T-cell (primary cell): ENCODE measurements at regions not wholly inside any gene's neighbourhood (a gene's known extent, or its start where the extent isn't known, plus 50 kb on each side); places are given as distances from the start of the nearest gene placed in this dataset.

Experiments used
- ATAC-seq, 4 experiments: fragments of 200-7000 bp in 3 of 4; fragments of 150-1000 bp in 1 of 4; cut with Tn5 transposase; replicated peaks in 1 of 4; 1 replicate in 3 of 4; 2 replicates in 1 of 4; pipeline ENCODE4 v1.10.0; 2021; ENCODE audit warnings: moderate library complexity in 3 of 4, mild to moderate bottlenecking in 2 of 4, moderate number of reproducible peaks in 1 of 4
- CTCF ChIA-PET, 2 donors: fragments of 300-600 bp; sonication (Branson Sonifier 250); formaldehyde crosslinking; loops; one replicate each; lab custom pipeline; 2022; ENCODE audit warnings: antibody characterized with exemption in 2 of 2; lab: Charles Lee
- POLR2A ChIA-PET, 2 donors: fragments of 300-600 bp; sonication (Branson Sonifier 250); formaldehyde crosslinking; loops; one replicate each; lab custom pipeline; 2022; ENCODE audit warnings: antibody characterized with exemption in 2 of 2; lab: Charles Lee
- DNase-seq, 35 experiments: peaks; one replicate each; pipeline versions ENCODE4 v3.0.0 to v3.0.0-alpha.2; 2013 to 2023
- H3K27ac ChIP-seq: one replicate; pipeline ENCODE4 v1.5.1; 2013; ENCODE audit warnings: low read length
- H3K27me3 ChIP-seq, 2 experiments: replicated peaks in 1 of 2; 1 replicate in 1 of 2; 2 replicates in 1 of 2; pipeline versions ENCODE4 v1.6.1 to v1.7.0; 2013; ENCODE audit warnings: low read length in 1 of 2, mixed read lengths in 1 of 2; ENCODE audit not compliant: control insufficient read depth in 2 of 2, insufficient read depth in 2 of 2; ENCODE audit errors: extremely low read depth in 1 of 2
- H3K36me3 ChIP-seq, 2 donors: 1 replicate in 1 of 2; 2 replicates in 1 of 2; pipeline versions ENCODE4 v1.6.1 to v1.7.0; 2013; ENCODE audit warnings: low read length in 1 of 2; ENCODE audit not compliant: control insufficient read depth in 2 of 2, insufficient read depth in 1 of 2; ENCODE audit errors: extremely low read depth in 1 of 2
- H3K4me1 ChIP-seq, 2 experiments: 1 replicate in 1 of 2; 2 replicates in 1 of 2; pipeline versions ENCODE4 v1.6.1 to v1.7.0; 2013; ENCODE audit warnings: low read length in 2 of 2, mixed read lengths in 1 of 2; ENCODE audit not compliant: insufficient read depth in 2 of 2, control insufficient read depth in 1 of 2; ENCODE audit errors: extremely low read depth in 1 of 2
- H3K4me3 ChIP-seq, 2 donors: 1 replicate in 1 of 2; 2 replicates in 1 of 2; pipeline versions ENCODE4 v1.5.1 to v1.7.0; 2013; ENCODE audit warnings: mild to moderate bottlenecking in 2 of 2, low read length in 1 of 2, moderate library complexity in 1 of 2; ENCODE audit not compliant: control insufficient read depth in 1 of 2; ENCODE audit errors: extremely low read depth in 1 of 2
- H3K9me3 ChIP-seq: 2 replicates; pipeline ENCODE4 v1.7.0; 2013
- H3K27ac Mint-ChIP-seq, 2 donors: one replicate each; pipeline ENCODE4 v1.8.0; 2020 to 2021; ENCODE audit warnings: mild to moderate bottlenecking in 2 of 2, mixed read lengths in 2 of 2
- H3K27me3 Mint-ChIP-seq, 2 donors: one replicate each; pipeline ENCODE4 v1.8.0; 2021 to 2022; ENCODE audit warnings: mixed read lengths in 2 of 2
- H3K36me3 Mint-ChIP-seq: one replicate; pipeline ENCODE4 v1.8.0; 2021; ENCODE audit warnings: mixed read lengths
- H3K4me1 Mint-ChIP-seq, 3 donors: one replicate each; pipeline ENCODE4 v1.8.0; 2020 to 2022; ENCODE audit warnings: mixed read lengths in 3 of 3, mild to moderate bottlenecking in 1 of 3
- H3K4me3 Mint-ChIP-seq, 3 donors: one replicate each; pipeline ENCODE4 v1.8.0; 2020 to 2022; ENCODE audit warnings: mild to moderate bottlenecking in 3 of 3, mixed read lengths in 3 of 3, moderate library complexity in 3 of 3
- H3K9me3 Mint-ChIP-seq, 3 donors: one replicate each; pipeline ENCODE4 v1.8.0; 2020 to 2022; ENCODE audit warnings: mixed read lengths in 3 of 3
- WGBS: methylation state at CpG from one replicate; pipeline ENCODE4 v1.1.5; 2013; ENCODE audit warnings: missing lambda C conversion rate; ENCODE audit not compliant: insufficient coverage; 5-methylcytosine and 5-hydroxymethylcytosine counted together

- H3K27ac Mint-ChIP-seq = no peak overlapping the region
These were observed 538.8 kb upstream of the B3GAT1 start for GRCh38 chr11:134950692-134951304.

DNA sequence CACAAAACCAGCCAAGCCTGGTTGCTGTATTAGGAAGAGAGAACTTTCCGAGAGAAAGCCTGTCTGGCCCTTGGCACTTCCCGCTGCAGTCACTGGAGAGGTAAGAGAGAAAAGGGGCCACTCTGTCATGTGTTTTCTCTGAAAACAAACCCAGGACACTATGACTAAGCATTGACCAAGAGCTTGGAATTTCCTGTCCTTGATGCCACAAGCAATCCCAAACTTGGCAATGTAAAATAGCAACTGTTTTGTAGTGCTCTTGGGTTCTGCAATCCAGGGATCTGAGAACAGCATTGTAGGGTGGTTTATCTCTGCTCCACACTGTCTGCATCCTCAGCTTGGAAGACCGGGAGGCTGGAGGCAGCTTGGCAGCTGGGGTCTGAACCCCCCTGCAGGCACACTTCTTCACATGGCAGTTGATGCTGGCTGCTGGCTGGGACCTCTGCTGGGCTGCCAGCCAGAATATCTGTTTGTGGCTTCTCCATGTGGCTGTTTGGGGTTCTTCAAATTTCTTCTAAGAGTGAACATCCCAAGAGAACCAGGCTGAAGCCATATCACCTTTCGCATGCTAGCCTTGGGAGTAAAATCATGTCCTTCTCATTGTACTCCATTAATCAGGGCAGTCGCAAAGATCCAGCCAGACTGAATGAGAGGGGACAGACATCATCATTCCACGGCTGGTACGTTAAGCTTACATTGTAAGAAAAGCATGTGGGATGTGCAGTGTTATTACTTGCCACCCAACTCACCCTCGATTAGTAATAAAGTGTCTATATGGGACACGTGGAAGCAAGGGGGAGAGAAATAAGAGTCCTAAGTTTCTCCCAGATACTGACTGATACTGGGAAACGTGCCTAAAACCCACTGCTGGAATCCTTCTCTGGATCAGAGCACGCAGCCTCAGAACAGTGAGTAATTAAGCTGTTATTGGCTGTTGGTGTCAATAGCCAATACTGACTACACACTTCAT is 537.4 kb upstream of the B3GAT1 start:
- DNase-seq (no peak), ATAC-seq (no peak)
- H3K4me1 Mint-ChIP-seq = no peaks in the 10 kb centered on the region
- CTCF ChIA-PET = no interaction called here
- no peaks in the 10 kb centered on the region for H3K9me3 Mint-ChIP-seq
- H3K4me3 ChIP-seq = no peak overlapping the region
- H3K27ac Mint-ChIP-seq = no peak overlapping the region
- H3K9me3 ChIP-seq = no peaks in the 10 kb centered on the region
- H3K27me3 Mint-ChIP-seq = peaks cover 15 to 16% of the 10 kb centered on the region in 2 donors
- WGBS = 80% methylated on average over 2 of the region's 11 CpGs
- no peaks in the 10 kb centered on the region for H3K4me1 ChIP-seq
- H3K36me3 ChIP-seq = no peaks in the 10 kb centered on the region
- H3K27me3 ChIP-seq = peaks cover 0 to 7% of the 10 kb centered on the region in 2 experiments
- POLR2A ChIA-PET = no interaction called here
- H3K4me3 Mint-ChIP-seq = no peak overlapping the region
- no peaks in the 10 kb centered on the region for H3K36me3 Mint-ChIP-seq
- no peak overlapping the region for H3K27ac ChIP-seq

More at GRCh38 chr11:134950692-134951304, 538.8 kb upstream of the B3GAT1 start:
- Histone ChIP-seq H3K36me3 (no peaks in the 10 kb centered on the region), H3K27me3 (peaks cover 0 to 9% of the 10 kb centered on the region in 2 experiments), H3K4me3 (no peak overlapping the region), H3K4me1 (no peaks in the 10 kb centered on the region), H3K9me3 (no peaks in the 10 kb centered on the region), H3K27ac (no peak overlapping the region)
- H3K27me3 Mint-ChIP-seq = peaks cover 16 to 22% of the 10 kb centered on the region in 2 donors
- H3K4me3 Mint-ChIP-seq = no peak overlapping the region
- ChIA-PET CTCF (no interaction called here), POLR2A (no interaction called here)
- H3K36me3 Mint-ChIP-seq = no peaks in the 10 kb centered on the region
- no peak for DNase-seq
- no peaks in the 10 kb centered on the region for H3K9me3 Mint-ChIP-seq
- no peak for ATAC-seq
- 94% methylated on average over 7 of the region's 8 CpGs for WGBS
- no peaks in the 10 kb centered on the region for H3K4me1 Mint-ChIP-seq

DNA sequence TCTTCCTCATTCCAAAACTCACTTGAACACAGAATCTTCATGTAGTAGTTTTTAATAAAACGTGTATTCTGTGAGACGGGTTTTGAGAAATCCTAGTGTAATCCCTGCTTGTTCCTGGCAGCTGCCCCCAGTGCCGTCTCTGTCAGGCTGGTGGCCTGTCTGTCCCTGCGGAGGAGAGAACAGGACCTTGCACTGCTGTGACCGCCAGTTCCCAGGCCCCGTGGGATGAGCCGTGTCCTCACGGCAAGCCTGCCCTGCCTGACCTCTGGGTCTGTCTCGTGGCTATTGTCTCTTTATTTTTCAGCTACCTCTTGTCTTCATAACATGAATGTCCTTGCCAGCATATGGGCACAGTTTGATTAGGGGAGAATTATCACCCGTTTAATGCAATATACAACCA is 535.5 kb upstream of the B3GAT1 start:
- Mint-ChIP-seq H3K36me3 (no peaks in the 10 kb centered on the region), H3K9me3 (no peaks in the 10 kb centered on the region), H3K27ac (no peak overlapping the region), H3K4me1 (no peaks in the 10 kb centered on the region), H3K27me3 (peaks cover 13 to 14% of the 10 kb centered on the region in 2 donors), H3K4me3 (no peak overlapping the region)
- H3K4me3 ChIP-seq = no peak overlapping the region
- no peaks in the 10 kb centered on the region for H3K9me3 ChIP-seq
- no peak for DNase-seq
- no peak for ATAC-seq
- WGBS = 85% methylated on average over 5 of the region's 10 CpGs
- CTCF ChIA-PET = no interaction called here
- H3K4me1 ChIP-seq = no peaks in the 10 kb centered on the region
- H3K36me3 ChIP-seq = no peaks in the 10 kb centered on the region
- no peak overlapping the region for H3K27ac ChIP-seq
- POLR2A ChIA-PET = no interaction called here
- H3K27me3 ChIP-seq = peaks cover 0 to 10% of the 10 kb centered on the region in 2 experiments

DNA sequence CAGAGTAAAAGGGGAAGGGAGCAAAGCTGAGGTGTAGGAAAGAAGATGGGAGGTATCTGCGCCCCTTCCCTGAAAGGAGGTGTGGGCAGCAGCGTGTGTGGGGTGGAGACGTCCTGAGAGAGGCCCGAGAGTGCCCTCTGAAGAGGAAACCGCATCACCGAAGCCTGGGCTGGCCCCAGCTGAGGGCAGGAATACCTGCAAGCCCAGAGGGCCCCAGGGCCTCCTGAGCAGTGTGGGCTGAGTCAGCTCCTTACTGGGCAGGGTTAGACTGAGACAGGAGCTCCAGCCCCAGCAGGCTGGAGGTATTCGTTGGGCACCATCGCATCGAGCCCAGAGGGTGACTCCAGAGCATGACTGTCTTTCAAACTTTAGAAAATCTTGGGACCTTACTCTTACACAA is 534.0 kb upstream of the B3GAT1 start:
- ChIA-PET CTCF (no interaction called here), POLR2A (no interaction called here)
- no peaks in the 10 kb centered on the region for H3K9me3 ChIP-seq
- WGBS = 56% methylated on average over 6 of the region's 9 CpGs
- no peak overlapping the region for H3K27ac ChIP-seq
- H3K27me3 Mint-ChIP-seq = peaks cover 10 to 20% of the 10 kb centered on the region in 2 donors
- no peaks in the 10 kb centered on the region for H3K36me3 ChIP-seq
- no peak overlapping the region for H3K27ac Mint-ChIP-seq
- no peak for ATAC-seq
- no peak overlapping the region for H3K4me3 Mint-ChIP-seq
- no peak overlapping the region for H3K4me3 ChIP-seq
- H3K9me3 Mint-ChIP-seq = no peaks in the 10 kb centered on the region
- DNase-seq = no peak
- H3K27me3 ChIP-seq = peaks cover 0 to 17% of the 10 kb centered on the region in 2 experiments
- no peaks in the 10 kb centered on the region for H3K36me3 Mint-ChIP-seq
- no peaks in the 10 kb centered on the region for H3K4me1 Mint-ChIP-seq
- no peaks in the 10 kb centered on the region for H3K4me1 ChIP-seq

GRCh38 chr11:134944986-134945385 is 532.9 kb upstream of the B3GAT1 start:
- ChIA-PET POLR2A (no interaction called here), CTCF (no interaction called here)
- Histone ChIP-seq H3K36me3 (no peaks in the 10 kb centered on the region), H3K4me3 (no peak overlapping the region), H3K9me3 (no peaks in the 10 kb centered on the region), H3K27me3 (peaks cover 0 to 20% of the 10 kb centered on the region in 2 experiments), H3K4me1 (no peaks in the 10 kb centered on the region), H3K27ac (no peak overlapping the region)
- H3K27me3 Mint-ChIP-seq = peaks cover 12 to 21% of the 10 kb centered on the region in 2 donors
- H3K27ac Mint-ChIP-seq = no peak overlapping the region
- no peak for ATAC-seq
- H3K4me1 Mint-ChIP-seq = no peaks in the 10 kb centered on the region
- 89% methylated on average over 8 of the region's 10 CpGs for WGBS
- H3K36me3 Mint-ChIP-seq = no peaks in the 10 kb centered on the region
- DNase-seq = no peak
- H3K4me3 Mint-ChIP-seq = no peak overlapping the region
- H3K9me3 Mint-ChIP-seq = no peaks in the 10 kb centered on the region

DNA sequence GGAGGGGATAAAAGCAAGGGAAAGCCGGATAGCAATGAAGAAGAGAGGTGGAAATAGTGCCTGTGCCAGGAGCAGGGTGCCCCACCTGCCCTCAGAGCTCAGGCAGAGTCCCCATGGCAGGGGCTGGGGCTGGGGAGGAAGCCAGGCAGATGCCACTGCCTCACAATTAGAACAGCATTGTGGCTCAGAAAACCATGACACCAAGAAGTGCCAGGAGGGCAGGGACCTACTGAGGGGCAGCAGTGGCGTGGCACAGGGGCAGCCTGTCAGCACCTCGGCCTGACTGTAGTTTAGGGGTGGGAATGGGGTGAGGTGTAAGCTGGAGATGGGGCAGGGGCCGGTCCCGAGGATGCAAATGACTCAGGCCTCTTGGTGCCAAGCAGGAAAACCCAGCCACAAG is 532.1 kb upstream of the B3GAT1 start:
- ATAC-seq = no peak
- 40% methylated on average over 5 of the region's 5 CpGs for WGBS
- no peaks in the 10 kb centered on the region for H3K4me1 Mint-ChIP-seq
- H3K27me3 Mint-ChIP-seq = peaks cover 13 to 21% of the 10 kb centered on the region in 2 donors
- no peak overlapping the region for H3K4me3 Mint-ChIP-seq
- H3K27me3 ChIP-seq = peaks cover 0 to 20% of the 10 kb centered on the region in 2 experiments
- no peak overlapping the region for H3K27ac ChIP-seq
- POLR2A ChIA-PET = no interaction called here
- no peaks in the 10 kb centered on the region for H3K36me3 ChIP-seq
- no peak overlapping the region for H3K27ac Mint-ChIP-seq
- CTCF ChIA-PET = no interaction called here
- no peaks in the 10 kb centered on the region for H3K9me3 ChIP-seq
- H3K4me1 ChIP-seq = no peaks in the 10 kb centered on the region
- H3K36me3 Mint-ChIP-seq = no peaks in the 10 kb centered on the region
- no peak overlapping the region for H3K4me3 ChIP-seq
- DNase-seq = no peak
- H3K9me3 Mint-ChIP-seq = no peaks in the 10 kb centered on the region
